ENCODE measurements at regions not wholly inside any gene's neighbourhood (a gene's known extent, or its start where the extent isn't known, plus 50 kb on each side); places are given as distances from the start of the nearest gene placed in this dataset.

GRCh38 chr12:78406828-78407227, 457.7 kb upstream of the SYT1 start:
- DNase-seq (ENCODE audit: low spot score), result peak; percentile 7

- no peak for DNase-seq (ENCODE audit: low spot score)
Measured at GRCh38 chr12:78407722-78408121, 456.9 kb upstream of the SYT1 start.

GRCh38 chr12:78414071-78414470, 450.5 kb upstream of the SYT1 start:
- no peak for DNase-seq (ENCODE audit: low spot score)

- peak; percentile 25 for DNase-seq (ENCODE audit: low spot score)
Measured at GRCh38 chr12:78418919-78419318, 445.7 kb upstream of the SYT1 start.

- DNase-seq (ENCODE audit: low spot score), result no peak
Measured at GRCh38 chr12:78419513-78419912, 445.1 kb upstream of the SYT1 start.

- DNase-seq (ENCODE audit: low spot score), result no peak
Measured at GRCh38 chr12:78420991-78421390, 443.6 kb upstream of the SYT1 start.

GRCh38 chr12:78430551-78430950, 434.0 kb upstream of the SYT1 start:
- no peak for DNase-seq (ENCODE audit: low spot score)

GRCh38 chr12:78431931-78432330, 432.6 kb upstream of the SYT1 start:
- no peak for DNase-seq (ENCODE audit: low spot score)

- DNase-seq (ENCODE audit: low spot score), result no peak
Measured at GRCh38 chr12:78439666-78440065, 424.9 kb upstream of the SYT1 start.

- no peak for DNase-seq (ENCODE audit: low spot score)
Measured at GRCh38 chr12:78441737-78442453, 422.7 kb upstream of the SYT1 start.

GRCh38 chr12:78442454-78442801, 422.1 kb upstream of the SYT1 start:
- no peak for DNase-seq (ENCODE audit: low spot score)

GRCh38 chr12:78446555-78446954, 418.0 kb upstream of the SYT1 start:
- DNase-seq (ENCODE audit: low spot score), result no peak

GRCh38 chr12:78447373-78447772, 417.2 kb upstream of the SYT1 start:
- no peak for DNase-seq (ENCODE audit: low spot score)

- no peak for DNase-seq (ENCODE audit: low spot score)
Measured at GRCh38 chr12:78448692-78449091, 415.9 kb upstream of the SYT1 start.

GRCh38 chr12:78455991-78456390, 408.6 kb upstream of the SYT1 start:
- DNase-seq (ENCODE audit: low spot score), result no peak

GRCh38 chr12:78457938-78458337, 406.6 kb upstream of the SYT1 start:
- DNase-seq (ENCODE audit: low spot score), result no peak

GRCh38 chr12:78470354-78471195, 394.0 kb upstream of the SYT1 start:
- DNase-seq (ENCODE audit: low spot score), result peak; percentile 47

GRCh38 chr12:78473136-78473535, 391.4 kb upstream of the SYT1 start:
- no peak for DNase-seq (ENCODE audit: low spot score)

- DNase-seq (ENCODE audit: low spot score), result no peak
Measured at GRCh38 chr12:78473561-78473960, 391.0 kb upstream of the SYT1 start.

GRCh38 chr12:78483767-78484315, 380.7 kb upstream of the SYT1 start:
- no peak for DNase-seq (ENCODE audit: low spot score)

- DNase-seq (ENCODE audit: low spot score), result no peak
Measured at GRCh38 chr12:78489990-78490389, 374.6 kb upstream of the SYT1 start.

GRCh38 chr12:78490861-78491260, 373.7 kb upstream of the SYT1 start:
- DNase-seq (ENCODE audit: low spot score), result no peak

GRCh38 chr12:78494911-78495310, 369.7 kb upstream of the SYT1 start:
- DNase-seq (ENCODE audit: low spot score), result no peak
